ENCODE measurements at regions not wholly inside any gene's neighbourhood (a gene's known extent, or its start where the extent isn't known, plus 50 kb on each side); places are given as distances from the start of the nearest gene placed in this dataset.

DNA sequence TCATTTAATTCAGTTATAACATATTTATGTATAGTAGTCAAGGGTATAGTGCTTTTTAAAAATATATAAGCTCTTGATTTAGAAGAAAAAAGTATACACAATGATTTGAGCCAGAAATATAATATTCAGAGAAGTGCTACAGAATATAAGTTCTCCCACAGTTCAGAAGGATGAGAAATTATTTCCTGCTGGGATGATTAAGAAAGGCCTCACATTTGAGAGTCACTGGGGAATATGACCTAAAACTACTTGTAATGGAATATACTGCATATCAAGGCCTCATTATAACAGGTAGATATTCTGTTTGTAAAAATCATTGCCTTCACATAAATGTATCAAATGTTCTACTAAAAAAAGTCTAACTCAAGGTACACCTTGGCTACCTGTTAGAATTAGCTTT is 203.5 kb downstream of the MBD2 start:
- Histone ChIP-seq H3K9ac (ENCODE audit: low read depth in 2 of 2, low read length in 2 of 2) (no peak overlapping the region), H3K9me3 (no peaks in the 10 kb centered on the region), H3K27me3 (no peaks in the 10 kb centered on the region), H3K27ac (no peak overlapping the region), H3K4me3 (no peak overlapping the region), H3K36me3 (no peaks in the 10 kb centered on the region), H3K4me1 (no peaks in the 10 kb centered on the region)
- TF ChIP-seq, protein P1, sequence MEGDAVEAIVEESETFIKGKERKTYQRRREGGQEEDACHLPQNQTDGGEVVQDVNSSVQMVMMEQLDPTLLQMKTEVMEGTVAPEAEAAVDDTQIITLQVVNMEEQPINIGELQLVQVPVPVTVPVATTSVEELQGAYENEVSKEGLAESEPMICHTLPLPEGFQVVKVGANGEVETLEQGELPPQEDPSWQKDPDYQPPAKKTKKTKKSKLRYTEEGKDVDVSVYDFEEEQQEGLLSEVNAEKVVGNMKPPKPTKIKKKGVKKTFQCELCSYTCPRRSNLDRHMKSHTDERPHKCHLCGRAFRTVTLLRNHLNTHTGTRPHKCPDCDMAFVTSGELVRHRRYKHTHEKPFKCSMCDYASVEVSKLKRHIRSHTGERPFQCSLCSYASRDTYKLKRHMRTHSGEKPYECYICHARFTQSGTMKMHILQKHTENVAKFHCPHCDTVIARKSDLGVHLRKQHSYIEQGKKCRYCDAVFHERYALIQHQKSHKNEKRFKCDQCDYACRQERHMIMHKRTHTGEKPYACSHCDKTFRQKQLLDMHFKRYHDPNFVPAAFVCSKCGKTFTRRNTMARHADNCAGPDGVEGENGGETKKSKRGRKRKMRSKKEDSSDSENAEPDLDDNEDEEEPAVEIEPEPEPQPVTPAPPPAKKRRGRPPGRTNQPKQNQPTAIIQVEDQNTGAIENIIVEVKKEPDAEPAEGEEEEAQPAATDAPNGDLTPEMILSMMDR (IDR thresholded peaks at IDR 0.05) = no peak
- intact Hi-C loops (cut with DNase I) = no loop called here
- no peak for DNase-seq

DNA sequence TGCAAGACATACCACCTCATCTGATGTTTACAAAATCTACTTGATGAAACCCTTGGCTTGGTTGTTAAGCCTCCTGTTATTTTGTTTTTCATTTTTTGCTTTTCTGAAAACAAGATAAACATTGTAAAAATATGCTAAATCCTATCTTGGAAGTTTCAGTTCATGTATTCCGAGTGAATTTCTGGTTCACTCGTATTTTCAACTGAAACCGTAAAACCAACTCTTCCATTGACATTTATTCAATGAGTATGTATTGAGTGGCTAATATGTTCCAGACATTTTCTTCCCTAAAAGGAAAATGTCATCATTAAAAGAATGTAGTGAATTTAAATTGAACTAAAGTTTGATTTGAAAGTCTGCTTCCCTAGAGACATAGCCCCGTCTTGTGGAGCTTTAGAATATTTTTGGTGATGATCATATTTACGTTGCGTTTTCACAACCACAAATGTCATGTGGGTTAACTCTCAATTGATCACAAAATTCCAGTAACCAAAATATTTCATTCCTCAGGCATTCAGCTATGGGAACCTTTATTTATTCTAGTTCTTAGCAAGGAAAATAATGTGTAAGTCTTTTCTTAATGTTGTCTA is 204.2 kb downstream of the MBD2 start:
- H3K4me1 ChIP-seq = no peaks in the 10 kb centered on the region
- no peaks in the 10 kb centered on the region for H3K36me3 ChIP-seq
- no peaks in the 10 kb centered on the region for H3K27me3 ChIP-seq
- no peak overlapping the region for H3K9ac ChIP-seq (ENCODE audit: low read depth in 2 of 2, low read length in 2 of 2)
- TF ChIP-seq, protein P1 (IDR thresholded peaks at IDR 0.05) = no peak
- H3K4me3 ChIP-seq = no peak overlapping the region
- no peak for DNase-seq
- H3K9me3 ChIP-seq = no peaks in the 10 kb centered on the region
- H3K27ac ChIP-seq = no peak overlapping the region
- intact Hi-C loops (cut with DNase I) = no loop called here

DNA sequence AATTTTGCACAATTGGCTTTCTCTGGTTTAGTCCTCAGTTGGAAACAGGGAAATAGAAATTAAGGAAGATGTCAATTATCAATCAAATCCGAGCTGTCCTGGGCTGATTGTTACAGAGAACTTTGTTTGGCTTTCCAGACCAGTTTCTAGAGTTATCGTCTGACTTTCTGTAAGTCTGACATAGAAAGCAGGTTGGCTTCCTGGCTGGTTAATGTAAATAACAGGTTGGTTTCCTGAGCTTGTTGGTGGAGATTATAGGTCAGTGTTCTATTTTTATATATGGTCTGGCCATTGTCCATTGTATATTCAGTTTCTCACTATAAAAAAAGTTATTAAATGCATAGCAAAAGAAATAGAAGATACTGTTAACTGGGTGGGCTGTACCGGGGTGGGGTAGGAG is 204.8 kb downstream of the MBD2 start:
- no peaks in the 10 kb centered on the region for H3K36me3 ChIP-seq
- TF ChIP-seq, protein P1 (IDR thresholded peaks at IDR 0.05) = no peak
- intact Hi-C loops (cut with DNase I) = no loop called here
- no peaks in the 10 kb centered on the region for H3K9me3 ChIP-seq
- no peak overlapping the region for H3K4me3 ChIP-seq
- H3K27me3 ChIP-seq = no peaks in the 10 kb centered on the region
- no peak overlapping the region for H3K27ac ChIP-seq
- no peak overlapping the region for H3K9ac ChIP-seq (ENCODE audit: low read depth in 2 of 2, low read length in 2 of 2)
- no peak for DNase-seq
- H3K4me1 ChIP-seq = no peaks in the 10 kb centered on the region

DNA sequence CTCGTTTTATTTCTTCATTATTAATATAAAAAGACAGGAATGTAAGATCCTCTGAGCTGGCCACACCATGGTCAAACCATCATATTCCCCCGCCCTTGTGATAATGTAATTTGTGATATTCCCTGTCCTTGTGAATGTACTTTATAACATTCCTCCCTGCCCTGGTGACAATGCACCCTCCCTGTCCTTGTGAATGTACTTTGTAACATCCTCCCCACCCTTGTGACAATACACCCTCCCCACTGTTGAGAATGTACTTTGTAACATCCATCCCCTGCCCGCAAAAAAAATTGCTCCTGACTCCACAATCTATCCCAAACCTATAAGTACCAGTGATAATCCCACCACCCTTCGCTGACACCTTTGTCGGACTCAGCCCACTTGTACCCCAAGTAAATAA is 211.0 kb downstream of the MBD2 start:
- no peak overlapping the region for H3K9ac ChIP-seq (ENCODE audit: low read depth in 2 of 2, low read length in 2 of 2)
- no peak overlapping the region for H3K4me3 ChIP-seq
- TF ChIP-seq, protein P1 (IDR thresholded peaks at IDR 0.05) = no peak
- H3K9me3 ChIP-seq = no peaks in the 10 kb centered on the region
- no peak for DNase-seq
- H3K27me3 ChIP-seq = no peaks in the 10 kb centered on the region
- H3K36me3 ChIP-seq = no peaks in the 10 kb centered on the region
- no peaks in the 10 kb centered on the region for H3K4me1 ChIP-seq
- H3K27ac ChIP-seq = no peak overlapping the region
- intact Hi-C loops (cut with DNase I) = no loop called here

DNA sequence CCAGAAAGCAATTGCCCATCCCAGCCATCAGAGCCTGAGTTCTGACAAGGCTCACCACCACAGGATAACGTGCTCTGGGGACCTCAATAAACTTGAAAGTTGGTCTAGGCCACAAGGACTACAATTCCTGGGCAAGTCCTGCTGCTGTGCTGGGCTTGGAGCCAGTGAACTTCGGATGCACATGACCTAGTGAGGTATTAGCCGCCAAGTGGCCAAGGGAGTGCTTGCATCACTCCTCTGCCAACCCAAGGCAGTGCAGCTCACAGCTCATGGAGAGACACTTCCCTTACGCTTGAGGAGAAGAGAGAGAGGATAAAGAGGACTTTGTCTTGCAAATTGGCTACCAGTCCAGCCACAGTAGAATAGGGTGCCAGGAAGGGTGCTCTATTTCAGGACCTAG is 219.6 kb downstream of the MBD2 start:
- Histone ChIP-seq H3K4me3 (no peak overlapping the region), H3K27ac (no peak overlapping the region), H3K9ac (ENCODE audit: low read depth in 2 of 2, low read length in 2 of 2) (no peak overlapping the region), H3K27me3 (no peaks in the 10 kb centered on the region), H3K9me3 (no peaks in the 10 kb centered on the region), H3K36me3 (no peaks in the 10 kb centered on the region), H3K4me1 (no peaks in the 10 kb centered on the region)
- DNase-seq = no peak
- intact Hi-C loops (cut with DNase I) = no loop called here
- TF ChIP-seq, protein P1 (IDR thresholded peaks at IDR 0.05) = no peak

Measured in colonic mucosa (tissue), 4 donors.